G401.6 (cell line): ENCODE measurements at regions not wholly inside any gene's neighbourhood (a gene's known extent, or its start where the extent isn't known, plus 50 kb on each side); places are given as distances from the start of the nearest gene placed in this dataset.
"Not testable (repeated sequence)": the region's sequence is repeated elsewhere in the genome, so short reads cannot be mapped to it uniquely, and the experiment has no call there.

ENCODE experiments used
- FAIRE-seq: peaks from 2 replicates; lab custom pipeline; 2012; peaks lifted over from hg19 to GRCh38; lab: Jason Lieb, UNC

DNA sequence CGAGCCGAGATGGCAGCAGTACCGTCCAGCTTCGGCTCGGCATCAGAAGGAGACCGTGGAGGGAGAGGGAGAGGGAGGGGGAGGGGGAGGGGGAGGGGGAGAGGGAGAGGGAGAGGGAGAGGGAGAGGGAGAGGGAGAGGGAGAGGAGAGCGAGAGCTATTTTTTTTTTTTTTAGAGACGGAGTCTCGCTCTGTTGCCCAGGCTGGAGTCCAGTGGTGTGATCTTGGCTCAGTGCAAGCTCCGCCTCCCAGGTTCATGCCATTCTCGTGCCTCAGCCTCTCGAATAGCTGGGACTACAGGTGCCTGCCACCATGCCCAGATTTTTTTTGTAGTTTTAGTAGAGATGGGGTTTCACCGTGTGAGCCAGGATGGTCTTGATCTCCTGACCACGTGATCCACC lies 106.1 kb upstream of the EEF2KMT start:
- FAIRE-seq: not testable (repeated sequence)

DNA sequence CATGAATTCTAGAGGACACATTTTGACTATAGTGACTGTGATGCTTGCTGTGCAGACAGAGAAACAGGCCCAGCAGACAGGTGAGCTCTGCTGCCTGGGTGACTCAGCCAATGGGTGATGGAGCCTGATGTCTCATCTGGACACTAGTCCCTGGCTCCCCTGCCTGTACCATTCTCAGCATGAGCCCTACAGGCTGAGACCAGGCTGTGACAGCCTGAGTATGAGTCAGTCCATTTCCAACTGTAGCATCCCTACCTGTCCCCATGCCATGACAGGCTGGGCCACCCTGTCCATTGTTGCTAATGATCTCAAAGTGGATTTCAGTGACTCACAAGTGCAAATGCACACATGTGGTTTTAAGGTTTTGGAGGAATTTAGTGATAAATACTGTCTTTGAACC lies 102.5 kb upstream of the EEF2KMT start:
- FAIRE-seq: no peak

DNA sequence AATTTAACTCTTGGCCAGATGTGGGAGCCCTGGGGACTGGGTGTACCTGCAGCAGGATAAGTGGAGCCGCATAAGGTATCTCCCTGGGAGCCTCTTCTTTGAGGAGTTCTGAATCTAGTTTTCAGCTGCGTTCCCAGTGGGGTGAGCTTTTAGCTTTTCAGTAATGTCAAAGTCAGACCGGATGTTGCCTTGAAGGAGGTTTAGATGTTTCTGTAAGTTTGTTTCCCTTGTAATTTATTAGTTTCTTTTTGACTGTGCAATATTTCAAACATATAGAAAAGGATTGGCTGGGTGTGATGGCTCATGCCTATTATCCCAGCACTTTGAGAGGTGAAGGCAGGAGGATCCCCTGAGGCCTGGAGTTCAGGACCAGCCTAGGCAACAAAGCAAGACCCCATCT lies 98.6 kb upstream of the EEF2KMT start:
- no peak for FAIRE-seq

DNA sequence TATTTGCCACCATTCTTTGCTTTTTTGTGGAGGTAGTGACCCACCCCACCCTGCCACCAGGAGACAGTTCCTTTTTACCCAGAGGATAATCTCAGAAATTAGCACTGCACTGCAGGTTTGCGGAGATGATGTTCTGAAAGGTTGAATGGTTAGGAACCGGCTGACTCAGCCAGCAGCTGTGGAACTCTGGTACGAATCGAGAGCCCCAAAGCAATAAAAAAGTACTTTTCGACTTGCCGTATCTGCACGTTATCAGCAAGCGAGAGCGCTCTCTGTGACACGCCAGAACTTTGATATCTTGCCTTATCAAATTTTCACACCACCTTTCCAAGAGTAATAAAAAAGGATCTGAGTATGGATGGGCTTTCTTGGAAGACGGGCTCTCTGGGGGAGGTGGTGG lies 96.3 kb upstream of the EEF2KMT start:
- FAIRE-seq: no peak

DNA sequence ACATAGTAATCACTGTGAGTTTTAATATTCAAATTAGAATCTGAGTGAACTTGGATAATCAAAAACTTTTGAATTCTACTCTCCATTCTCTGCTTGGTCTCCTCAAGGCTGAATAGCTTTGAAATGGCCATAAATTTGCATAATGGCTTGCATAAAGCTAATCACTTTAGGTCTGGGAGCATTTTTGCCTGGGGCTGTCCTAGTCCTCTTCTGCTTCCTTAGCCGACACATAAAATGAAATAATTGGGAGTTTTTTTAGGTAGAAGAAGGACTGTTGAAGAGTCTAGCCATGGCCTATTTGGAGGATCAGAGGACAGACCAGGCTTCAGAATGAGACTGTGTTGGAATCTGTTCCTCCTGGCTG lies 91.4 kb upstream of the EEF2KMT start:
- FAIRE-seq: no peak

GRCh38 chr16:5188318-5188988 lies 90.9 kb upstream of the EEF2KMT start:
- FAIRE-seq: no peak

- FAIRE-seq: no peak
These were observed 89.9 kb upstream of the EEF2KMT start for GRCh38 chr16:5187402-5187952.

DNA sequence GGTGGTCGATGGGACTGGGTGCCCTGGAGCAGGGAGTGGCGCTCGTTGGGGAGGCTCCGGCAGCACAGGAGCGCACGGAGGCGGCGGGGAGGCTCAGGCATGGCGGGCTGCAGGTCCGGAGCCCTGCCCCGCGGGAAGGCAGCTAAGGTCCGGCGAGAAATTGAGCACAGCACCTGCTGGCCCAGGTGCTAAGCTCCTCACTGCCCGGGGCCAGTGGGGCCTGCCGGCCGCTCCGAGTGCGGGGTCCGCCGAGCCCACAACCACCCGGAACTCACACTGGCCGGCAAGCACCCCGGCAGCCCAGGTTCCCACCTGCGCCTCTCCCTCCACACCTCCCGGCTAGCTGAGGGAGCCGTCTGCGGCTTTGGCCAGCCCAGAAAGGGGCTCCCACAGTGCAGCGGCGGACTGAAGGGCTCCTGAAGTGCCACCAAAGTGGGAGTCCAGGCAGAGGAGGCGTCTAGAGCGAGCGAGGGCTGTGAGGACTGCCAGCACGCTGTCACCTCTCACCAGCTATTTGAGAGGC lies 88.8 kb upstream of the EEF2KMT start:
- no peak for FAIRE-seq

- no peak for FAIRE-seq
These were observed 78.9 kb upstream of the EEF2KMT start for GRCh38 chr16:5176505-5176904.

GRCh38 chr16:5175266-5175665 lies 77.7 kb upstream of the EEF2KMT start:
- FAIRE-seq: no peak

DNA sequence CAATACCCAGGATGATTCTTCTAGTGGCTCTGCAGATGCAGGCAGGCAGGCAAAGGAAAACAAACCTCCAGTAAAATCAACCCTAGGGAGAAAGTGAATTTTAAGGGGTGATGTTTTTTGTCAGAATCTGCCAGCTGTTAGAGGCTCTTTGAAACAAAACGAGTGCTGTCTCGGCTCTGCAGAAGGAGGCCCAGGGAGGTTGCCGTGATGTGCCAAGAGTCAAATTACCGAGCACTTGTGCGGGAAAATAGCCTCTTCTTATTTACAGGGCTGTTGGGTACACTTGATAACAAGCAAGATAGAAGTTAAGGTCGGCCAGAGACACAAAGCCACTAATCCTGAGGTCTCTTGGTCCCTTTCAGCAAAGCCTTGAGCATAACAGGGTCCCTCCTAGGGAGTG lies 68.9 kb upstream of the EEF2KMT start:
- no peak for FAIRE-seq

DNA sequence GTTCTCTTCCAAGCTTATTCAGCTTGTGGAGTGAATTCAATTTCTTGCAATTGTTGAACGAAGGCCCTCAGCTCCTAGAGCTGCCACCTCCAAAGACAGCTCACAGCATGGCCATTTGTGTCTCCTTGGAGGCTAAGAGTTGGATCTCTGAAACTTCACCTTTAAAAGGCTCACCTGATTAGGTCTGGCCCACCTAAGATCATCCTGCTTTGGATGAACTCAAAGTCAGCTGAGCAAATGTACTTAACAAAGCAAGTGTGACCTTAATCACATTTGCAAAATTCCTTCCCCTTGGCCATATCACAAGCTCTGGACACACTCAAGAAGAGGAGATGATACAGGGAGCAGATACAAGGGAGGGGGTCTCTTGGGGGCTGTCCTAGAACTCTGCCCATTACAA lies 67.8 kb upstream of the EEF2KMT start:
- not testable (repeated sequence) for FAIRE-seq

GRCh38 chr16:5162801-5163200 lies 65.2 kb upstream of the EEF2KMT start:
- not testable (repeated sequence) for FAIRE-seq

DNA sequence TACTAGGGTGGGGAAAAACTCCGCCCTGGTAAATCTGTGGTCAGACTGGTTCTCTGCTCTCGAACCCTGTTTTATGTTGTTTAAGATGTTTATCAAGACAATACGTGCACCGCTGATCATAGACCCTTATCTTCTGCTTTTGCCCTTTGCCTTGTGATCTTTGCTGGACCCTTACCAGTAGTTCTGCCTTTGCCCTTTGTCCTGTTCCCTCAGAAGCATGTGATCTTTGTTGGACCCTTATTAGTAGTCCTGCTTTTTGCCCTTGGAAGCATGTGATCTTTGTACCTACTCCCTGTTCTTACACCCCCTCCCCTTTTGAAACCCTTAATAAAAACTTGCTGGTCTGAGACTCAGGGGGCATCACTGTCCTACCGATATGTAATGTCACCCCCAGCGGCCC lies 64.3 kb upstream of the EEF2KMT start:
- FAIRE-seq: not testable (repeated sequence)

- not testable (repeated sequence) for FAIRE-seq
These were observed 62.4 kb upstream of the EEF2KMT start for GRCh38 chr16:5160010-5160409.

- FAIRE-seq: not testable (repeated sequence)
These were observed 61.9 kb upstream of the EEF2KMT start for GRCh38 chr16:5159537-5159936.

DNA sequence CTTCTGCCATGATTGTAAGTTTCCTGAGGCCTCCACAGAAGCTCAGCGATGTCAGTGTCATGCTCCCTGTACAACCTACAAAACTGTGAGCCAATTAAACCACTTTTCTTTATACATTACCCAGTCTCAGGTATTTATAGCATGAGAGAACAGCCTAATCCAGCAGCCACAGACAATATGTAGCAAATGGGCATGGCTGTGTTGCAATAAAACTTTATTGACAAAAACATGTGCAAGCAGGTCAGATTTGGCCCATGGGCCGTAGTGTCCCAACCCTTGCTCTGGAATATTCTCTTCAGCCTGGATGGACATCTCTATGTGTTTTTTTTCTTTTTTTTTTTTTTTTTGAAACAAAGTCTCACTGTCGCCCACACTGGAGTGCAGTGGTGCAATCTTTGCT lies 60.9 kb upstream of the EEF2KMT start:
- no peak for FAIRE-seq

DNA sequence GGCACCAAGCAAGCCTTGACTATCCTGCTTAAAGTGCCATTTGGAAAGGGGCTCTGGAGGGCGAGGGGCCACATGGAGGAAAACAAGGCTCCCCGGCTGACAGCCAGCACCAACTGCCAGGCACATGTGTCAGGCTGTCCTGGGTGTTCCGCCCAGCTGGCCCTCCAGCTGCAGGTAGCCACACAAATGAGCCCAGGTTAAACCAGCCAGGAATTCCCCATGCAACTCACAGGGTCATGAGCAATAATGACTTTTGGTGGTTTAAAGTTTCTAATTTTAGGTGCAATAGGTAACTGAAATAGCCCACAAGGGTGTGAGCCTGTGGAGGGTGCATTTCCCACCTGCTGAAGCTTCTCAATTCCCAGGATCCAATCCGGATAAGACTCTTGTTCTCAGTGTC lies 58.9 kb upstream of the EEF2KMT start:
- FAIRE-seq: not testable (repeated sequence)

DNA sequence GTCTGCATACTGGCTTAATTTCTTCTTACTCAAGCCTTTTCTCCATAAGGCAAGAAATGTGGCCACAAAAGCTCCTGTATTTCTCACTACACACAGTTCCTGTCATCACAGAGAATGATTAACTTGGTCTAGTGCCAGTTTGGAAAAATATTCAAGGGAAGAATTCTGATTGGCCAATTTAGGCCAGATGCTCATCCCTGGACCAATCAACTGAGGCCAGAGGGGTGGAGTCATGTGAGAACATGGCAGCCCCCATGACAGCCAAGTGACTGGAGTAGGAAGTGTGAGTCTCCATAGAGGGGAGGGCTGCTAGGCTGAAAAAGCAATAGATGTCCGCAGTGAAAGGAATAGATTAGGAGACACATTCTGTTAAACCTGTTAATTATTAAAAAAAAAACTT lies 56.4 kb upstream of the EEF2KMT start:
- FAIRE-seq: not testable (repeated sequence)

DNA sequence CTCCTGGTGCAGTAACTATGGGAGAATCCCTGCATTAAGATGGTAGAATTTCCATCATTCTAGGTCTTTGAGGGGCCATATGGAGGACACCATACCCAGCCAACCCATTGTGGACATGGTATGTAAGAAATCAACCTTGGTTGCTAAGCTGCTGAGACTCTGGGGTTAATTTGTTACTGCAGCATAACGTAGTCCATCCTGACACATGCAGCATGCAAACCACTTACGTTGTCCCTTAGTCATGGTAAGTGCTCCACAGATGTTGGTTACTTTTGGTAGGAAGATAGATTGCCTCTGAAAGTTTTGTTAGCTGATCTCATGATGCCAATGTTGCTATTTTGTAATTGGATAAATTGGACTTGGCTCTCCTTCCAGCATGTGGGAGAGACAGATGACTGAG lies 53.8 kb upstream of the EEF2KMT start:
- FAIRE-seq: not testable (repeated sequence)
